Fibroblast of the aortic adventitia (primary cell): ENCODE measurements at regions not wholly inside any gene's neighbourhood (a gene's known extent, or its start where the extent isn't known, plus 50 kb on each side); places are given as distances from the start of the nearest gene placed in this dataset.
A peak's percentile ranks its signal among the peaks of the same experiment; 100 is the strongest.

Source experiments
- DNase-seq: peaks from one replicate; pipeline ENCODE4 v3.0.0-alpha.2; 2010; ENCODE audit warnings: low read depth
- H3K4me3 ChIP-seq: 2 replicates; pipeline ENCODE4 v1.5.1; 2011; ENCODE audit warnings: low read depth, mild to moderate bottlenecking, control low read depth, low read length, moderate library complexity
- CTCF ChIP-seq: IDR thresholded peaks from 2 replicates; pipeline ENCODE4 v1.5.1; 2011; ENCODE audit warnings: mild to moderate bottlenecking, low read length, control low read depth, inconsistent platforms; ENCODE audit not compliant: insufficient read depth

- no peak overlapping the region for H3K4me3 ChIP-seq
- no peak for DNase-seq
- TF ChIP-seq CTCF: no peak
Observed at GRCh38 chr5:89546657-89547056, 663.7 kb upstream of the MEF2C start.

- no peak for TF ChIP-seq CTCF
- no peak for DNase-seq
- H3K4me3 ChIP-seq: no peak overlapping the region
Observed at GRCh38 chr5:89545626-89546025, 662.6 kb upstream of the MEF2C start.

GRCh38 chr5:89545076-89545475, 662.1 kb upstream of the MEF2C start:
- no peak for TF ChIP-seq CTCF
- peak; percentile 27 for DNase-seq
- H3K4me3 ChIP-seq: no peak overlapping the region

- no peak overlapping the region for H3K4me3 ChIP-seq
- no peak for DNase-seq
- TF ChIP-seq CTCF: no peak
Observed at GRCh38 chr5:89542736-89543135, 659.8 kb upstream of the MEF2C start.

GRCh38 chr5:89537800-89538199, 654.8 kb upstream of the MEF2C start:
- H3K4me3 ChIP-seq: no peak overlapping the region
- no peak for TF ChIP-seq CTCF
- no peak for DNase-seq

- TF ChIP-seq CTCF: no peak
- DNase-seq: no peak
- H3K4me3 ChIP-seq: no peak overlapping the region
Observed at GRCh38 chr5:89536020-89536419, 653.0 kb upstream of the MEF2C start.

- DNase-seq: peak; percentile 12
- no peak overlapping the region for H3K4me3 ChIP-seq
- TF ChIP-seq CTCF: no peak
Observed at GRCh38 chr5:89535411-89535810, 652.4 kb upstream of the MEF2C start.
